Cardiac fibroblast (primary cell): ENCODE measurements at regions not wholly inside any gene's neighbourhood (a gene's known extent, or its start where the extent isn't known, plus 50 kb on each side); places are given as distances from the start of the nearest gene placed in this dataset.
"Not testable (repeated sequence)": the region's sequence is repeated elsewhere in the genome, so short reads cannot be mapped to it uniquely, and the experiment has no call there.

Experiments
- DNase-seq, 2 donors: peaks; one replicate each; pipeline versions ENCODE4 v3.0.0 to v3.0.0-alpha.2; 2010; ENCODE audit warnings: low read depth in 2 of 2
- H3K4me3 ChIP-seq, 2 donors: replicated peaks in 1 of 2; 1 replicate in 1 of 2; 2 replicates in 1 of 2; pipeline ENCODE4 v1.5.1; 2011; ENCODE audit warnings: low read depth in 2 of 2, low read length in 2 of 2, mild to moderate bottlenecking in 2 of 2, moderate library complexity in 1 of 2
- TF ChIP-seq, protein P1 (sequence below): IDR thresholded peaks from one replicate; pipeline ENCODE4 v1.5.1; 2011; ENCODE audit warnings: low read depth, mild to moderate bottlenecking, low read length, inconsistent platforms

- no peak overlapping the region for H3K4me3 ChIP-seq
- DNase-seq: no peak
- TF ChIP-seq, protein P1, sequence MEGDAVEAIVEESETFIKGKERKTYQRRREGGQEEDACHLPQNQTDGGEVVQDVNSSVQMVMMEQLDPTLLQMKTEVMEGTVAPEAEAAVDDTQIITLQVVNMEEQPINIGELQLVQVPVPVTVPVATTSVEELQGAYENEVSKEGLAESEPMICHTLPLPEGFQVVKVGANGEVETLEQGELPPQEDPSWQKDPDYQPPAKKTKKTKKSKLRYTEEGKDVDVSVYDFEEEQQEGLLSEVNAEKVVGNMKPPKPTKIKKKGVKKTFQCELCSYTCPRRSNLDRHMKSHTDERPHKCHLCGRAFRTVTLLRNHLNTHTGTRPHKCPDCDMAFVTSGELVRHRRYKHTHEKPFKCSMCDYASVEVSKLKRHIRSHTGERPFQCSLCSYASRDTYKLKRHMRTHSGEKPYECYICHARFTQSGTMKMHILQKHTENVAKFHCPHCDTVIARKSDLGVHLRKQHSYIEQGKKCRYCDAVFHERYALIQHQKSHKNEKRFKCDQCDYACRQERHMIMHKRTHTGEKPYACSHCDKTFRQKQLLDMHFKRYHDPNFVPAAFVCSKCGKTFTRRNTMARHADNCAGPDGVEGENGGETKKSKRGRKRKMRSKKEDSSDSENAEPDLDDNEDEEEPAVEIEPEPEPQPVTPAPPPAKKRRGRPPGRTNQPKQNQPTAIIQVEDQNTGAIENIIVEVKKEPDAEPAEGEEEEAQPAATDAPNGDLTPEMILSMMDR: no peak
These were observed 412.9 kb upstream of the GRM7 start for GRCh38 chr3:6448011-6448410.

GRCh38 chr3:6449099-6449498 is 411.8 kb upstream of the GRM7 start:
- TF ChIP-seq, protein P1: no peak
- no peak for DNase-seq
- H3K4me3 ChIP-seq: no peak overlapping the region

DNA sequence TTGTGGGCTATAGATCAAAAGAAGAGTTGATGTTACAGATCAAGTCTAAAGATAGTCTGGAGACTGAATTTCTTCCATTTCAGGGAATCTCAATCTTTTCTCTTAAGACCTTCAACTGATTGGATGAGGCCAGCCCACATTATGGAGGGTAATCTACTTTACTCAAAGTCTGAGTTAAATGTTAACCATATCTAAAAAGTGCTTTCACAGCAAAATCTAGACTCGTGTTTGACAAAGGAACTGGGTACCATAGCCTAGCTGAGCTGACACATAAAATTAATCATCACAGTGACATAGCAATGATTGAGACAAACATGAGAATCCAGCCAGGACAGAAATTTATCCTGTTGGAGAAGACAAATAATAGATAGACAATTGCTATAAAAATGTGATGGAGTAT is 407.9 kb upstream of the GRM7 start:
- DNase-seq: no peak
- H3K4me3 ChIP-seq: no peak overlapping the region
- TF ChIP-seq, protein P1: no peak

GRCh38 chr3:6455031-6455430 is 405.9 kb upstream of the GRM7 start:
- TF ChIP-seq, protein P1: no peak
- H3K4me3 ChIP-seq: no peak overlapping the region
- DNase-seq: no peak

DNA sequence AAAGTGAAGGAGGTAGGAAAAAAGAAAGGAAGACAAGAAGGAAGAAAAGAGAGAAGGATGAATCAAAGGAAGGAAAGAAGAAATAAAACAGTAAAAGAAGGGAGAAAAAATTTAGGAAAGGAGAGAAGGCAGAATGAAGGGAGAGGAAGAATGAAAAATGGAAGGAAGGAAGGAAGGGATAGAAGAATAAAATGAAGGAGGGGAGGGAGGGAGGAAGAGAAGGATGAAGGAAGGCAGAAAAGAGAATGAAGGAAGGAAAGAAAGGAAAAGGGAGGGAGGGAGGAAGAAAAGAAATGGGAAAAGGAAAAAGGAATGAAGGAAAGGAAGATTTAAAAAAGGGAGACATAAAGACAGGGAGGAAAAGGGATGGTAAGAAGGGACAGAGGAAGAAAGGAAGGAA is 393.7 kb upstream of the GRM7 start:
- no peak for DNase-seq
- TF ChIP-seq, protein P1: no peak
- no peak overlapping the region for H3K4me3 ChIP-seq

DNA sequence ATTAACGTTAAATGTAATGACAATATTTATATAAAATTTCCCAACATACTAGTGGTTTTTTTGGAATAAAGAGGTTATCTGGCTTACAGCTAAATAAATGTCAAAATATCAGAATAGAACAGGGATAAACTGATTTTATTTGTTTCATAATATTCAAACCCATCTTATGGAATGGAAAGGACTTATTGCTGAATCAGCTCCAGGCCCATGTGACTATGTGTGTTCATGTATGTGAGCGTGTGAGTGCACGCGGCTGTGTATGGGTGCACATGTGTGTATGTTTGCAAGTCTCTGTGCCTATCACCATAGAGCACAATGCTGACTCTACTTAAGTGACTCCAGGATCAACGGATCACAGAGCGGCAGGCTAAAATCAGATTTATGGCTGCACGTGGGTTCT is 392.3 kb upstream of the GRM7 start:
- TF ChIP-seq, protein P1: no peak
- no peak for DNase-seq
- no peak overlapping the region for H3K4me3 ChIP-seq

GRCh38 chr3:6471744-6472143 is 389.2 kb upstream of the GRM7 start:
- DNase-seq: no peak
- TF ChIP-seq, protein P1: no peak
- H3K4me3 ChIP-seq: no peak overlapping the region

GRCh38 chr3:6490487-6491327 is 370.2 kb upstream of the GRM7 start:
- DNase-seq, H3K4me3 ChIP-seq: not testable (repeated sequence)
